Stimulated activated CD8-positive, alpha-beta memory T cell treated with anti-CD3 and anti-CD28 coated beads, Interleukin-7, amount 100 ng/mL, for 48 hours (primary cell): ENCODE measurements at regions not wholly inside any gene's neighbourhood (a gene's known extent, or its start where the extent isn't known, plus 50 kb on each side); places are given as distances from the start of the nearest gene placed in this dataset.

Source experiments
- DNase-seq, 2 donors: peaks; one replicate each; pipeline ENCODE4 v3.0.0-alpha.2; 2020; ENCODE audit warnings: low read depth in 1 of 2; ENCODE audit errors: extremely low read depth in 1 of 2

DNA sequence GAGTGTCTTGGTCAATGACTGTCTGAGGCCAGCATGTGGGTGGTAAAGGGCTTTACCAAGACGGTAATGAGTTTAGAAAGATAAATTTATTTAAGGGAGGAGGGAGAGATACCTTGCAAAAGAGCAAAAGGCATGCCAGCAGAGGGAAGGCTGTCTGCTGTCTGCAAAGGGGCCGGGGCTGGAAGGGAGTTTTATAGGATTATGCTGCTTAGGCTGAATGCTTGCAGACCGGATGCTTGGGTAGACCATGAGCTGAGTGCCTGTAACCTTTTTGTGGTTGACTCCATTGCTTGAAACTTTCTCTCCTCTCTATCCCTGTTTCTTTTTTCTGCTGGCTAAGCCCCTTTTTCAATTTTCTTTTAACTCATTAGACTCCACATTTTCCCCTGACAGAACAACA is 1543.0 kb downstream of the OTOL1 start:
- DNase-seq = no peak

DNA sequence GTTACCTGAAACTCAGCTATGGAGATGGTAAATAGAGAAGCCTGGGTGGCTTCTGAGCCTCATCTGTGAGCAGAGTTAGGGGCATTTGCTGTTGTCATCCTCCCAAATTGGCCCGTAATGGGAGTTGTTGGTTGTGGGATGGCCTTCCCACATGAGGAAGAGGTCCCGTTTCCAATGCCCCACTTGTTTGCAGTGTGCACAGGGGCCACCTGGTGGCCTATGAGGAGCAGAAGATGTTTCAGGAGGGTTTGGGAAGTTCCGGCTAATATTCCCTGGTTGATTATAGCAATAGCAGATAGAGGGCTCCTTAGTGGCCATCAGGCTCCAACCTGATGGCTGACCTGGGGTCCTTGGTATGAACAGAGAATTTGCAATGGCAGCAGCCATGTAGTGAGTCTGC is 1546.5 kb downstream of the OTOL1 start:
- DNase-seq = no peak

DNA sequence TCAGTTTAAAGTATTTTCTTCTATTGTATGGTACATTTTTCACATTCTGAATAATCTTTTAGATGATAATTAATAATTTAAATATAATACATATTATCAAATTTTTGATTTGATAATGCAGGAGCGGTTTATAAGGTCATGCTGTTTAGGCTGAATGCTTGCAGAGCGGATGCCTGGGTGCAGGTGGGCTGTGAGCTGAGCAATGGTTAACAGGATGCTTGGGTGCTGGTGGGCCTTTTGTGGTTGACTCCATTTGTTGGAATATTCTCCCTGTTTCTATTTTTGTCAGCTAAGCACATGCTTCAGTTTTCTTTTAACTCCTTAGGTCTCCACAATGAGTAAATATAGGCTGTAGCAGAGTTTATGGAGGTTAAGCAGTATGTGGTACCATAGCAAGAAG is 1549.3 kb downstream of the OTOL1 start:
- DNase-seq = no peak

DNA sequence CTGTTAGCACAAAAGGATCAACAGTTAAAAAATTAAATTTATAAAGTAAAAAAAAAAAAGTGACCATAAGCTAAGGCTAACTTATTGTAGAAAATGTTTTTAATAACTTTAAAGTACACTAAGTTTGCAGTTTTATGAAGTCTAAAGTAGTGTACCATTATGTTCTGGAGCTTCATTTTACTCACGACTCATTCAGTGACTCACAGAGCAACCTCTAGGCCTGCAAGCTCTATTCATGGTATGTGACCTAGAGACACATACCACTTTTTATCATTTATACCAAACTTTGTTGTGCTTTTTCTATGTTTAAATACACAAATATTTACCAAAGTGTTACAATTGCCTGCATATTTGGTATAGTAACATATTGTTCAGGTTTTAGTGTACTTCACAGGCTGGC is 1552.3 kb downstream of the OTOL1 start:
- DNase-seq = no peak

DNA sequence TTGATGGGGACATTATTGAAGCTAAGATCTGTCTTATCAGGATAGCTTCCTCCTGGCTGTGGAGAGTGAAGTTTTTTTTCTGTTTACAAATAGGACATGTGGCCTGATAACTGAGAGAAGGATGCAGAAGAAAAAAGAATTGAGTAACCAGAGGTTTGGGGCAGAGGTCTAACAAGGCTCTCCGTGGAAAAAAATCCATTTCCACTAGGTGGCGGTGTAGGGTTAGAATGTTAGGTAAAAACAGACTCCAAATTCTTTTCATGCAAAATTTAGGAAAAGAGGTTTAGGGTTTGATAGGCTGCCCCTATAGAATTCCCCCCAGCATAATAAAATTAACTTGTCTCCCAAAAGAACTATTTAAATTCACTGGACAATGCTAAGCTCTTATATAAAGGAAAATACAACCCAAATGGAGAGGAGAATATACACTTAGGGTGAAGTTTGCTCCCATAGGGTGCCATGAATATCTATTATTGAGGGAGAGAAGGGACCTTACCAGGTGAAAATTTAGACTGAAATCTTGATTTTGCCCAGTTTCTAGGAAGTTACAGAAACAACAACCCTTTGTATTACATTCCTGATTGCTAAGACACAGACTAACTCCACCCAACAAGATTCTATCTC is 1560.4 kb downstream of the OTOL1 start:
- DNase-seq = no peak

DNA sequence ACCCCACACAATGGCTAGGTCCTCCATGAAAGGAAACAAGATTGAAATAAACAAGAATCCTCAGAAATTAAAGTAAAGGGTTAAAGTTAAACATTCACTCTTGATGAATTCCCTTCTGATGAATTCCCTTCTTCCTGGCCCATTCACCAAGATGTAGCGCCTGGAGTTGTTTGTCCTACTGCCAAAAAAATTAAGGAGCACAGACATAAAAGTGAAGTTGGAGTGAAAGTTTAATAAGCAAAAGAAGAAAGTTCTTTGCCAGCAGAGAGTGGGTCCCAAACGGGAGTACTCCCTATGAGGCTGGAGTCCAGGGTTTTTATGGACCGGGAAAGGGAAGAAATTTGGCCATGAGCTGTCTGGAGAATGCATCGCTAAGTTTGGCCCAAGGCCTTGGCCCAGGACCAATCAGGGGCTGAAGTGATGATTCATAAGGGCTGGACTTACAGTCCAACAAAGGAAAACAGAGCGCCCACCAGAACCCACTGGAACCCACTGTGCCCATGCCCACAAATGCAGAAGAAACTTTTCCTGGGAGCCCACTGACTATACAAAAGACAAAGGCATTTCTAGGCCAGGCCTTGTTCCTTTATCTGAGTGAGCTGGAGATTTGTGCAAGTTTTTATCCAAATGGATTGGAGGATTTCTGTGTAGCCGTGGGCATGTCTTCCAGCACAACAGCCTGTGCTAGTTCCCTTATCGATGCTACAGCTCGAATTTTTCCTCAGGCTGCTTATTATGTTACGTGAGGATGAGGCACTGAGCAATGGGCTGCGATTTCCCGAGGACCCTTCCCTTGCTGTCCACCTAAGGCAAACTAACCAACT is 1561.6 kb downstream of the OTOL1 start:
- DNase-seq = no peak

DNA sequence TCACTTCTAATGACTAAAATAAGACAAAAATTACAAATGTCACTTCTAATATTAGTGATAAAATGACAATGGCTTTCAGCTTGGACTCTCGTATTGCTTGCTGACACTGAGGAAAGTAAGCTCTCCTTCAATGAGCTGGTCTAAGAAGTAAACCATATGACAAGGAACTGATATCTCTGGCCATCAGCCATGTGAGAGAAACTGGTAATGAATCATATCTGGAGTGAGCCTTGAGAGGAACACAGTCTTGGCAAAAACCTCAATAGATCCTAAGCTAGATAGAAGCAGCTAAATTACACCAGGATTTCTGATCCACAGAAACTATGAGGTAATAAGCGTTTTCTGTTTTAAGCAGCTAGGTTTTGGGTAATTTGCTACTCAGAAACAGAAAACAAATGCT is 1575.1 kb downstream of the OTOL1 start:
- no peak for DNase-seq
